Endothelial cell of umbilical vein (primary cell): ENCODE measurements at regions not wholly inside any gene's neighbourhood (a gene's known extent, or its start where the extent isn't known, plus 50 kb on each side); places are given as distances from the start of the nearest gene placed in this dataset.

Source experiments
- EZH2 ChIP-seq: IDR thresholded peaks from 2 replicates; pipeline ENCODE4 v1.6.1; 2012; ENCODE audit warnings: borderline replicate concordance, low read depth, mild to moderate bottlenecking, moderate library complexity, low read length, inconsistent platforms; ENCODE audit not compliant: severe bottlenecking
- FOS ChIP-seq: IDR thresholded peaks from 2 replicates; pipeline ENCODE4 v1.6.1; 2011; ENCODE audit warnings: mild to moderate bottlenecking, low read length, moderate library complexity, borderline replicate concordance; ENCODE audit not compliant: insufficient read depth
- GATA2 ChIP-seq: IDR thresholded peaks from 2 replicates; pipeline ENCODE4 v1.7.0; 2011; ENCODE audit warnings: low read depth, mild to moderate bottlenecking, moderate library complexity, mixed read lengths, low read length; ENCODE audit not compliant: insufficient read length, insufficient read depth
- JUN ChIP-seq: IDR thresholded peaks from 2 replicates; pipeline ENCODE4 v1.6.1; 2011; ENCODE audit warnings: borderline replicate concordance, low read depth; ENCODE audit not compliant: insufficient read length, insufficient read depth
- POLR2A ChIP-seq: IDR thresholded peaks from 2 replicates; pipeline ENCODE4 v1.6.1; 2012; ENCODE audit warnings: low read depth, mild to moderate bottlenecking, control low read depth, low read length
- TF ChIP-seq, protein P1 (sequence below), 2 donors: IDR thresholded peaks; 1 replicate in 1 of 2; 2 replicates in 1 of 2; pipeline ENCODE4 v1.5.1; 2011; ENCODE audit warnings: low read length in 2 of 2, mild to moderate bottlenecking in 2 of 2, moderate library complexity in 2 of 2, control low read depth in 1 of 2, inconsistent platforms in 1 of 2, low read depth in 1 of 2; ENCODE audit not compliant: insufficient read depth in 1 of 2; ENCODE audit errors: extremely low read depth in 1 of 2

GRCh38 chr15:93780073-93780472, 451.3 kb upstream of the MCTP2 start:
- TF ChIP-seq, protein P1, sequence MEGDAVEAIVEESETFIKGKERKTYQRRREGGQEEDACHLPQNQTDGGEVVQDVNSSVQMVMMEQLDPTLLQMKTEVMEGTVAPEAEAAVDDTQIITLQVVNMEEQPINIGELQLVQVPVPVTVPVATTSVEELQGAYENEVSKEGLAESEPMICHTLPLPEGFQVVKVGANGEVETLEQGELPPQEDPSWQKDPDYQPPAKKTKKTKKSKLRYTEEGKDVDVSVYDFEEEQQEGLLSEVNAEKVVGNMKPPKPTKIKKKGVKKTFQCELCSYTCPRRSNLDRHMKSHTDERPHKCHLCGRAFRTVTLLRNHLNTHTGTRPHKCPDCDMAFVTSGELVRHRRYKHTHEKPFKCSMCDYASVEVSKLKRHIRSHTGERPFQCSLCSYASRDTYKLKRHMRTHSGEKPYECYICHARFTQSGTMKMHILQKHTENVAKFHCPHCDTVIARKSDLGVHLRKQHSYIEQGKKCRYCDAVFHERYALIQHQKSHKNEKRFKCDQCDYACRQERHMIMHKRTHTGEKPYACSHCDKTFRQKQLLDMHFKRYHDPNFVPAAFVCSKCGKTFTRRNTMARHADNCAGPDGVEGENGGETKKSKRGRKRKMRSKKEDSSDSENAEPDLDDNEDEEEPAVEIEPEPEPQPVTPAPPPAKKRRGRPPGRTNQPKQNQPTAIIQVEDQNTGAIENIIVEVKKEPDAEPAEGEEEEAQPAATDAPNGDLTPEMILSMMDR (IDR thresholded peaks at IDR 0.05; ENCODE audit: extremely low read depth in 1 of 2, insufficient read depth in 1 of 2, low read depth in 1 of 2, low read length in 2 of 2): no peak
- TF ChIP-seq GATA2 (no peak), FOS (no peak), POLR2A (no peak), JUN (no peak), EZH2 (no peak)
